ENCODE measurements at regions not wholly inside any gene's neighbourhood (a gene's known extent, or its start where the extent isn't known, plus 50 kb on each side); places are given as distances from the start of the nearest gene placed in this dataset.

- TF ChIP-seq CTCF (IDR thresholded peaks at IDR 0.05) (no peak), POLR2A (IDR thresholded peaks at IDR 0.05) (no peak)
Observed at GRCh38 chr4:138392751-138393308, 150.7 kb upstream of the SLC7A11 start.
